Vagina (tissue), 2 donors: ENCODE measurements at regions not wholly inside any gene's neighbourhood (a gene's known extent, or its start where the extent isn't known, plus 50 kb on each side); places are given as distances from the start of the nearest gene placed in this dataset.

ENCODE experiments used
- CTCF ChIP-seq, 3 experiments: fragments of 450-650 bp in 2 of 3; fragments of 200-600 bp in 1 of 3; sonication (generic) in 1 of 3; IDR thresholded peaks; one replicate each; pipeline ENCODE4 v1.5.1; 2017 to 2019; ENCODE audit warnings: antibody characterized with exemption in 3 of 3, mild to moderate bottlenecking in 2 of 3, moderate library complexity in 2 of 3
- POLR2A ChIP-seq, 2 donors: fragments of 450-650 bp; IDR thresholded peaks; one replicate each; pipeline ENCODE4 v1.6.1; 2017; ENCODE audit warnings: antibody characterized with exemption in 2 of 2, mild to moderate bottlenecking in 2 of 2, moderate library complexity in 2 of 2

DNA sequence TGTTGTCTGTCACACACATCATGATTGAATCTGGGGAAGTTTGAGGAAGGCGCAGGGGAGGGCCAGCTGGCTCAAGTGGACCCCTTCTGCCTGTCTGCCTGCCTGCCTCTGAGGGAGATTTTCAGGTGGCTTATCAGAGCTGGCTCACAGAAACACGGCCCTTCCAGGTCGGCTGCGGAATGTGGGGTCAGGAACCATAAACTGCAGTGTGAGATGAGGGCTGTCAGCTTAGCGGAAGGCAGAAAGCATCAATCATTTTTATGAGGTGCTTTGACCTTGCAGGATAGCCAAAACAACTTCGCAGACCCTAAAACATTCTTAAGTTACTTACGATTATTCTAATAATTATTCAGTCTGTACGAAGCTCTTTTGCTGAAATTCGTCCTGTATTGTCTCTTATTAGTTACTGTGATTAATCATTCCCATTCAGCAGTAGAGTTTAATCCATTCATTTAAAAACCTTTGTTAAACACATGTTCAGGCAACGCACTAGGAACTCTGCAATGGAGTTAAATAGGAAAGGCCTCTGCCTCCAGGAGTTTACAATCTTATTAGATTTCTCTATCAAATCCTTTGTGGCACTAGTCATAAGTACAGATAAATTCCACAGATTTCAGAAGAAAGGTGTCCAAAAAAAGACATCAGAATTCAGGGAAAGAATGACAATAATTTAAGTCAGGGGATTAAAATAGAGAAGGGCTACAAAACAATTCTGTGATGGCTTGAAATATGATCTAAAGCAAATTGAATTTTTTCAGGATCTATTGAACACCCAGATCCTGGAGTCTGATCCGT, 371.6 kb downstream of the HRH4 start:
- TF ChIP-seq POLR2A (IDR thresholded peaks at IDR 0.05) (no peak), CTCF (IDR thresholded peaks at IDR 0.05) (no peak)
